ENCODE measurements at regions not wholly inside any gene's neighbourhood (a gene's known extent, or its start where the extent isn't known, plus 50 kb on each side); places are given as distances from the start of the nearest gene placed in this dataset.

- DNase-seq, result no peak
Observed at GRCh38 chr5:175282611-175283225, 161.3 kb downstream of the DRD1 start.

GRCh38 chr5:175281714-175282113, 162.3 kb downstream of the DRD1 start:
- no peak for DNase-seq

- no peak for DNase-seq
Observed at GRCh38 chr5:175281257-175281656, 162.7 kb downstream of the DRD1 start.

- no peak for DNase-seq
Observed at GRCh38 chr5:175279506-175279905, 164.5 kb downstream of the DRD1 start.

- DNase-seq, result no peak
Observed at GRCh38 chr5:175275748-175276147, 168.2 kb downstream of the DRD1 start.

- no peak for DNase-seq
Observed at GRCh38 chr5:175275097-175275496, 168.9 kb downstream of the DRD1 start.

GRCh38 chr5:175274171-175274570, 169.8 kb downstream of the DRD1 start:
- no peak for DNase-seq

- no peak for DNase-seq
Observed at GRCh38 chr5:175264406-175264805, 179.6 kb downstream of the DRD1 start.

GRCh38 chr5:175263776-175264175, 180.2 kb downstream of the DRD1 start:
- DNase-seq, result no peak

GRCh38 chr5:175261526-175261925, 182.5 kb downstream of the DRD1 start:
- no peak for DNase-seq

- DNase-seq, result no peak
Observed at GRCh38 chr5:175261037-175261436, 182.9 kb downstream of the DRD1 start.

- no peak for DNase-seq
Observed at GRCh38 chr5:175257847-175258194, 186.2 kb downstream of the DRD1 start.

GRCh38 chr5:175257128-175257846, 186.7 kb downstream of the DRD1 start:
- no peak for DNase-seq

- DNase-seq, result peak; percentile 1
Observed at GRCh38 chr5:175254155-175254554, 189.8 kb downstream of the DRD1 start.

GRCh38 chr5:175253597-175253996, 190.4 kb downstream of the DRD1 start:
- DNase-seq, result no peak

- no peak for DNase-seq
Observed at GRCh38 chr5:175252234-175252805, 191.7 kb downstream of the DRD1 start.

GRCh38 chr5:175250426-175250825, 193.6 kb downstream of the DRD1 start:
- DNase-seq, result no peak

- no peak for DNase-seq
Observed at GRCh38 chr5:175248416-175248905, 195.5 kb downstream of the DRD1 start.

- DNase-seq, result no peak
Observed at GRCh38 chr5:175246889-175247520, 197.0 kb downstream of the DRD1 start.

- DNase-seq, result no peak
Observed at GRCh38 chr5:175246242-175246888, 197.6 kb downstream of the DRD1 start.

- DNase-seq, result no peak
Observed at GRCh38 chr5:175243441-175243840, 200.5 kb downstream of the DRD1 start.

GRCh38 chr5:175242207-175242606, 201.8 kb downstream of the DRD1 start:
- DNase-seq, result no peak

- DNase-seq, result no peak
Observed at GRCh38 chr5:175238326-175238725, 205.7 kb downstream of the DRD1 start.
